CD4-positive, alpha-beta T cell treated with Interleukin-6 at 100 ng/mL for 8 hours (primary cell): ENCODE measurements at regions not wholly inside any gene's neighbourhood (a gene's known extent, or its start where the extent isn't known, plus 50 kb on each side); places are given as distances from the start of the nearest gene placed in this dataset.

ENCODE experiments used
- DNase-seq: peaks from one replicate; pipeline ENCODE4 v3.0.0-alpha.2; 2020; ENCODE audit warnings: mixed read lengths, low spot score

DNA sequence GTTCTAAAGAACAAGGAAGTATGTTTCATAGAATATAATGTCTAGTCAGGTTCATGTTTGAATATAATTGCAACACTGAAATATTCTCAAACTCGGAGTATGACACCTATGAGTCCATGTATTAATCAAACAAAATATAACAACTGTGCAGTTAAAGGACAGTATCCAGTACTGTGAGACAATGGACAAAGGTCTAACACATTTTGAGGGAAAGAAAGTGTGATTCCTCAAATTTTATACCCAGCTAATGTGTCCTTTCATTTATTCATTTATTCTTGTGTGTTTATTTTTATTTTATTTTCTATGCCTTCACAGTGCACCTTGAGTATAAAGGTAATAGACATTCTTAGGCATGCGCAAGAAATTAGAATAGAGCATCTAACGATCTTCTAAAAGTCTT is 401.0 kb upstream of the ZFHX3 start:
- DNase-seq: no peak

DNA sequence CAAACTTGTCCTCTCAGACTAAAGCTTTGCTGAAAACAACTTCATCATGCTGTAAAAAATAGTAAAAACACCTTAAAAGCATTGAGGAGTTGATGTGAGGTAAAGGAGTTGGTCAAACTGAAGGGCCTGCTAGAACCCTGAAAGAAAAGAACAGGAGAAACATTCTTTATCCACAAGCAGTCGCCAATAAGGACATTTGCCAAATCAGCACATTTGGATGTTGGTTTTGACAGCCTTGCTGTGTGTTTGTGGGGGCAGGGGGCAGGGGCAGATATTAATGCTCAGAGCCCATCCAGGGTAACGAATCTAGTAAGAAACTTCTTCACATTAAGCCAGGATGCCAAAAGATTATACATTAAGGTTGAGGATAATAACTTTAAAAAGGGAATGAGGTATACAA is 399.9 kb upstream of the ZFHX3 start:
- DNase-seq: no peak

GRCh38 chr16:73434621-73435020 is 386.7 kb upstream of the ZFHX3 start:
- DNase-seq: no peak

DNA sequence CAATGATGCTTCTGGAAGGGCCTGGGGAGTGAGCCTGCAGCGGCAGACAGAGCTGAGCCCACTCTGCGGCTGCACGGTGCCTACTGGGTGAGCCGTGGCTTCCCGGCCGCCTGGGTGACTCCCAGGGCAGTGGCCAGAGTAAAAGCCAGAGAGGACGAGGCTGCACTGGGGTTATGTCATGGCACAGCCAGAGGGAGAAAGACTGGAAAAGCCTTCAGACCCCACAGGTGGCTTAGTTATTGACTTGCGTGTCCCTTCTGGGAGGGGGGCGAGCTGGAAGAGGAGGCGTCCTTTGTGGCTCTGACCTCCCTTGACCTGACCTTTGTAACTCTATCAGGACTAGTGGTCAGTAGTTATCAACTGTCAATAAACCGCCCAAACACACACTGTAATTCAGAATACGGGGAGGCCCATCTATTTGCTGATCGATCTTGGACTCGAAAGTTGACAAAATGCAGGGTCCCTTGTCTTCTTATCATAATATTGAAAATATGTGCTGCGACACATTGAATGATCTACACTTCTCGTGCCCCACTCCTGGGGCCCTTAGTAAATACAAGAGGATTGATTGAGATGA is 385.9 kb upstream of the ZFHX3 start:
- DNase-seq: no peak

DNA sequence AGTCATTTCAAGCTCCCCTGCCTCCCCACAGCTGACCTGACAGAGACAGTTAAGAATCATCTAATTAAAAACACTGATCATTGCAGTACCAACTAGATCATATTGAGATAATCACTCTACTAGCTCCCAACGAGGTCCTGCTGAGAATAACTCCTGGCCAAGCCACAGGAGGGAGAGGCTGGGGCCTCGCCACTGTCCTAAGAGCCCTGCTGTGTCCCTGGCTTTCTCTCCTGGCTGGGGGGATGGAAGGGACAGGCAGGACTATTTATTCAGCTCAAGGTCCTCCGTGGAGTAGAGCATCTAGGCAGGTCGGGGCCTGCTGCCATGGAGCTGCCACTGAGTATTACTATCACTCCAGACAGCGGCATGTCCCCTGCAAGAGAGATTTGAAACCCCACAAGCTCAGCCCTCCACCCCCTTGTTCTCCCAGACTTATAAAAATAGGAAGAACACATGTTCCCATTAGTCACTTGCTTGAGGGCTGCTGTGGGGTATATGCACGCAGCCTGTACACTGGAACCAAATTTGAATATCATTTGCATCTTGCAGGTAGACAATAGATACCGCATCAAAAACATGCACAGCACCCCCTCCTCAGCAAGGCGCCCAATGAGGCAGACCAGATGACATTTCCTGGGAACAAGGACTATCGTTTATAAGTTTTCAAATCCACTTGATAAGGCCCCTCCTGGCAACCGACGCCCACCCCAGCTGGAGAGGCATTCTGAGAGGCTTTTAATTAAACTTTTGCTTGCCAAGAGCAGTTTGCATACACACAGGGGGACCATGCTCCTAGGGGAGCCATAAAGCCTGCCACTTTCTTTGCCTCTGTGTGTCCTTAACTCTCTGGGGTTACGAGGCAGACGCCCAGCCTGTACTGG is 385.2 kb upstream of the ZFHX3 start:
- DNase-seq: no peak

DNA sequence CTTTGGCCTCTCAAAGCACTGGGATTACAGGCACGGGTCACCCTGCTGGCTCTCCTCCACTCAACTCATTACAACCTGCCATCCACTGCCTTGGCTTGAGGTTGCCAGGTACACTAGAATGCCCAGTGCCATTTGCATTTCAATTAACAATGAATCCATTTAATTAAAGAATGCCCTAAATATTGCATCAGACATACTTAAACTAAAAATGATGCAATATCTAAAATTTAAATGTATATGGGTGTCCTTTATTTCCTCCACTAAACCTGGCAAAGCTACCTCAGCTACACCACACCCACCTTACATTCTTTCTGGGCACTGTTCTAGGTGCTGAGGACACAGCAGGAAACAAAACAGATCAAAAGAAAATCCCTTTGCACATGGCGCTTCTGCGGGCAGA is 382.2 kb upstream of the ZFHX3 start:
- no peak for DNase-seq

- no peak for DNase-seq
These were observed 380.2 kb upstream of the ZFHX3 start for GRCh38 chr16:73428121-73428520.

DNA sequence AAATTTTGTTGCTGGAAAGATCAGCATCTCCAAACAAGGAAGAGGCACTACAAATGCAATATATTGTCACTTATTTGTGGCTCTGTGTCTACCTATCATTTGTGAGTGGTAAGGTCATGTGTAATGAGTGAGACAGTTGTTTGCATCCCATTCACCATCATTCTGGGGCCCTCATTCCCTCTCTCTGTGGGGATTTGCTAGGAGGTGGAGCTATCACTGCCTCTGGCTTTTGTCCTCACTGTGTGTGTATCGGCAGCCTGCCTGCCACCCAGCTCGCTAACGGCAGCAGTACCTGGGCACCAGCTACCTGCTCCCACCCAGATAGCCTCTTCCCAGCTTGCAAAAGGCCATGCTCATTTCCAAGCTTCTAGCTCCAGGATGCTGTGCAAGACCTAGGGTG is 379.2 kb upstream of the ZFHX3 start:
- no peak for DNase-seq

GRCh38 chr16:73426433-73427160 is 378.7 kb upstream of the ZFHX3 start:
- no peak for DNase-seq

DNA sequence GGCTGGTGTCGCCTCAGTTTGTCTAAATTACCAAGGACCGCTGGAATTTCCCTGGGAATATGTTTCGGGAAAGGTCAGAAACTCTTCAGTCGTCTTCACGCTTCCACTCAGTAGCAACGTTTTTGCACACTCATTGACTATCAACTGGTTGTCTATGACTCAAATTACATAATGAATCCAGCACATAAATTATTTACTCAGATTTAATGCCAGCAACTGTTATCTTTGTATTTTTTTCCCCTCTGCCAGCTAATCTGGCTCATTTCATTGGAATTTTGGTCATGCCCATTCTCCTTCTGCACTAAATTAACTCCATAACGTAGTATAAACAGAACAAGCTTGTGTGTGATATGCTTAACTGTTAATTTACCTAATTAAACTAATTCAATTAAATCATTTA is 372.7 kb upstream of the ZFHX3 start:
- no peak for DNase-seq

GRCh38 chr16:73420244-73420643 is 372.3 kb upstream of the ZFHX3 start:
- no peak for DNase-seq

DNA sequence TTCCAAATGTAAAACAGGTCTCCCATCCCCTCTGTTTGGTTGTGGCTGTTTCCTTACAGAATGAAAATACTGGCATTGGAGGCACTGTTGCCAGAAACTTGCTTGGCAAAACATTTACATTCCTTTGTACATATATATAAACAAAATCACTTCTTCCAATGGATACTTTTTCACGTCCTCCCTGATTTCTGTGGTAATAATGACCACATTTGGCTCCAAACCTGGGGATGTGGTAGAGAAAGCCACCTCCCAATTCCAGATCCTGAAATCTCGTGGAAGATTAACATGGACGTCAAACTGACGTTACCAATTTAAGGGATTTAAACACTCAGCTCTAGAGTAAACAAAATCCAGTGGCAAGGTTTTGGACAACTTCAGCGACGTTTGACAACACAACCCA is 370.8 kb upstream of the ZFHX3 start:
- no peak for DNase-seq

DNA sequence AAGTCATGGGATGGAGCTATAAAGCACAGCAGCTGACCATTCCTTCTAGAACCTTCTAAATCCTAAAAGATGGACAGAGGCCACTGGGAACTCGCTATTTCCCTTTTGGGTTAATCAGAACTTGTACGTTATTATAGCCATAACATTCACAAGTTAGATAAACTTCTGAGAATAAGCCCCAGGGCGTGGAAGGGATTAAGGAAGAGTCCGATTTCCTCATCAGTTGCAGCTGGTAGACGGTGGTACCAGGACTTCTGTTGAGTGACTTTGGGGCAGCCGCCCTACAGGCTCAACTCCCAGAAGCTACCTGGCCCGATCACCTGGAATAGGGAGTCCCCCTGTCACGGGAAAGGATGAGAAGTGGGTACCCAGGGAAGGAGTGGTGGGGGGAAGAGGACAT is 370.1 kb upstream of the ZFHX3 start:
- no peak for DNase-seq

DNA sequence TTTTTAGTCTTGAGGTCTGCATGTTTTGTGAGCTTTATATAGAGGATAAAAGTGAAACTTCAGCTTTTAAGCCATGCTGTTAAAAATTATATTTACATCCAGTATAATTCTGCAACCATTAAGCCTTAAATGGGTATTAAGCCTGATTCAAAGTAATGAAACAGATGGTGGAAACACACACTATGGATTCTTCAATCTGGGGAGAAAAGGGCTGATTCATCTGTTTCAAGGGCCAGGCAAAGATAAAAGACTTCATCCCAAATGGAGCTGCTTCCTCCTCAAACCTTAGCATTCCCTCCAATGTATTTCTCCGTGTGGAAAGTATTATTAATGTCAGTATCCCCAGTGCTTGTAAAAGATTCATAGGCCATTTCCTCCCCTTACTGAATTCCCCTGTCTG is 367.4 kb upstream of the ZFHX3 start:
- no peak for DNase-seq

- no peak for DNase-seq
These were observed 366.7 kb upstream of the ZFHX3 start for GRCh38 chr16:73414638-73415037.

- DNase-seq: no peak
These were observed 365.9 kb upstream of the ZFHX3 start for GRCh38 chr16:73413830-73414190.

DNA sequence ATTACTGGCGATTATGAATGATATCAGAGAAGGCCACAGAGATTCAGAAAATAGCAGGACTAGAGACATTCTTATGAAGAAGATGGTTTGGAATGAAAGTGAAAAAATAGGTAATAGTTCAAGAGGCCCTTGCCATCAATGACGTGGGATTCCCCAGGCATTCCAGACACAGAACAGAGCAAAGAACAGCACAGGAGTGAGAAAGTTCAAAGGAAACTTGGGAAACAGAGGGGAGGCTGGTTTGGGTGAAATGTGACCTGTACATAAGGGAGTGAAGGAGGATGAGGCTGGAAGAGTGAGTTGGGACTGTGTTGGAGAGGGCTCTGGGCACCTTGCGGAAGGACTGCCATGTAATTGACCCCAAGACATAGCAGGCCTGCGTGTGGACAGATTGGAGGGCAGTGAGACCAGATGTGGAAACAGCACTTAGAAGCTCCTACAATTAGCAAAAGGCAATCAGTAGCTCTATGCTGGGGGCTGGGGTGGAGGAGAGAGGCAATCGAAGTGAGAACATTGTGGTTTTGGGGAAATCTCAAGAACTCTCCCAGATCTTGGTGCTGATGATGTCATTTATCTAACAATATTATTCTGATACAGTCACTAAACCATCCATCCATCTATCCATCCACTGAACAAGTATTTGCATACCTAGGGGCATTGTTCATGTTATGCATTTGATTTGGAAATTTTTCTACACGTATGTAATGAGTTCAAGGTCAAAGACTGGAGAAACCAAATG is 365.3 kb upstream of the ZFHX3 start:
- no peak for DNase-seq

- no peak for DNase-seq
These were observed 364.5 kb upstream of the ZFHX3 start for GRCh38 chr16:73412416-73412815.

DNA sequence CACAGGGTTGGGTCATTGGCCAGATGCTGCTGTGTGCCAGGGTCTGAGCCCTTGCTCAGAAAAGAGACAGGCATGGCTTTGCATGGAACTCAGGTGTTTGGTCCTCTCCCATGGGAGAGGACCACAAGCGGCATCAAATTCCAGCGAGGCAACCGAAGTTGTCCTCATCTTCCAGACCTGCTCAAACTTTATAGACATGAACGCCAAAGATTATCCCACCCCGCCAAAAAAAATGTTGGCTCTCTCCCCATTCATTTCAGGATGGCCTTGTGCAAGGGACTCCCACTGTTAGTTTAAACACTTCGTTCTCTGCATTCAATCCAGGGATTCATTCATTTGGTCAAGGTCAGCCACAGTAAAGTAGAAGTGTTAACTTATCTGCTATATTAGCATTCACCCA is 360.8 kb upstream of the ZFHX3 start:
- no peak for DNase-seq

DNA sequence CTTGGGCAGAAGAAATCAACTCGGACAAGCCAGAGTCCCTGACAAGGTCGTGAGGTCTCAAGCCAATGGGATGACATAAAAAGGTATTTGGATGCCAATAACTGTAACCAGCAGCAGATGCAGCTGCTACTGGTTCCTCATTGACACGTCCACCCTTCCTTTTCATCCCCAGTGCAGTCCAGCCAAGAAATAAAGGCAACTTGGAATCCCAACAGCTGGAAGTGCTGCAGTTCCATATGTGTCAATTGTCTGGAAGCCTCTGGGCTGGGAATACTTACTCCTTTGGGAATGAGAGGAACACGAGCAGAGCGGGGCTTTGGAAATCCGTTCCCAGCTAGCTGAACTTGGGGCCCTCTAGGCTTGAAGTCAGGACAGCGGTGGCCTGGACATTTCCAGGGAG is 360.4 kb upstream of the ZFHX3 start:
- no peak for DNase-seq

- DNase-seq: no peak
These were observed 357.9 kb upstream of the ZFHX3 start for GRCh38 chr16:73405851-73406250.

DNA sequence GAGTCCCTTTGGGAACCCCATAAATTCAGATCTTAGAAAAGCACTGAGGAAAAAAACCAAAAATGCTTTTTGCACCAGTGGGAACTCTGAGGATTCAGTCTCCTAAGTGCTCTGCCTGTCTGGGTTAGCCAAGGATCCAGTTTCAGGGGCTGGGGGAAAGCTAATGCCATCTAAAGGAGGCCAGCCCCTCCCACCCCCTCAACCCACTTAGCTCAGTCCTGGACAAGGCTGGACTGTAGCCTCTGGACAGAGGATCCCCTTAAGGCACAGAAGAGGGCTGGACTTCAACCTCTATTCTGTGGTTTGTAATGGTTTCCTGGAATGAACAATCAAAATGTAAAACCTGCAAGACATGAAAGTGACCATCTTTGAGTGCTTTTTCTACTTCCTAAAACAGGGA is 356.1 kb upstream of the ZFHX3 start:
- DNase-seq: no peak

DNA sequence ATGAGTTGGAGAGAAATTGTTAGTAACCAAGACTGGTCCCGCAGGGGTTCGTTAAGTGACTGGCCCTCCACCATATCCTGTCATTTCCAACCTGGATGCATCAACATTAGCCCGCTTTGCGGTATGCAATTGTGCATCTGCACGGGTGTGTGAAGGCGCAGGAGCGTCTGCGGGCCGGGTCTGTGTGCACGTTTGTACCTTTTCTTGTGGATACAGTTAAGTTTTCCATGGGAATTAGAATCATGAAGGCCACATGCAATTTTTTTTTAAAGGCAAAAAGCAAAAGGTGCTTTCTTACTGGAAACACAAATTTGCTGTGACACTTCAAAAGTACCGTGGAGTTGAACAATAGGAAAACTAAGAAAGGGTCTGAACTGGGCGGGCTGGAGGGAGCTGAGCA is 355.4 kb upstream of the ZFHX3 start:
- no peak for DNase-seq
